Neural progenitor cell (in vitro differentiated cells): ENCODE measurements at regions not wholly inside any gene's neighbourhood (a gene's known extent, or its start where the extent isn't known, plus 50 kb on each side); places are given as distances from the start of the nearest gene placed in this dataset.

Source experiments
- EZH2 ChIP-seq: fragments of 200-600 bp; sonication (generic); IDR thresholded peaks from 2 replicates; pipeline ENCODE4 v1.6.1; 2017; ENCODE audit warnings: antibody characterized with exemption, mild to moderate bottlenecking, moderate library complexity
- TF ChIP-seq, protein P1 (sequence below): fragments of 200-600 bp; sonication (generic); IDR thresholded peaks from 2 replicates; pipeline ENCODE4 v1.5.1; 2017; ENCODE audit warnings: antibody characterized with exemption, mild to moderate bottlenecking

DNA sequence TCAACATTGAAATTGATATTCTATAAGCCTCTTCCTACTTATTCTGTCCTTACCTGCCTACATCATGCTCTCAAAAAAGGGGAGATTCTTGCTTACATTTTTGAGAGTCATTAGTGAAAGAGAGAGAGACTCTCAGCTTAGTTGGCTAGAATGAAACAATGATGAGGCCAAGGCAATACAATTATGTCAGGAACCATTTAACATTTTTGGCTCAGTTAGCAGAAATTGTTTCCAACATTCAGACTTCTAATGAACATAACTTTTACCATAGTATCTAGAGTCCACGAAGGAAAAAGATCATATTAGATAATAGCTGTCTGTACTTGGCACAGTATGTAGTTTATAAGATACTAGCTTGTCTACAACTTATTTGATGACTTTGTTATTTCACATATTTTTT is 263.7 kb upstream of the ARX start:
- no peak for TF ChIP-seq EZH2
- TF ChIP-seq, protein P1, sequence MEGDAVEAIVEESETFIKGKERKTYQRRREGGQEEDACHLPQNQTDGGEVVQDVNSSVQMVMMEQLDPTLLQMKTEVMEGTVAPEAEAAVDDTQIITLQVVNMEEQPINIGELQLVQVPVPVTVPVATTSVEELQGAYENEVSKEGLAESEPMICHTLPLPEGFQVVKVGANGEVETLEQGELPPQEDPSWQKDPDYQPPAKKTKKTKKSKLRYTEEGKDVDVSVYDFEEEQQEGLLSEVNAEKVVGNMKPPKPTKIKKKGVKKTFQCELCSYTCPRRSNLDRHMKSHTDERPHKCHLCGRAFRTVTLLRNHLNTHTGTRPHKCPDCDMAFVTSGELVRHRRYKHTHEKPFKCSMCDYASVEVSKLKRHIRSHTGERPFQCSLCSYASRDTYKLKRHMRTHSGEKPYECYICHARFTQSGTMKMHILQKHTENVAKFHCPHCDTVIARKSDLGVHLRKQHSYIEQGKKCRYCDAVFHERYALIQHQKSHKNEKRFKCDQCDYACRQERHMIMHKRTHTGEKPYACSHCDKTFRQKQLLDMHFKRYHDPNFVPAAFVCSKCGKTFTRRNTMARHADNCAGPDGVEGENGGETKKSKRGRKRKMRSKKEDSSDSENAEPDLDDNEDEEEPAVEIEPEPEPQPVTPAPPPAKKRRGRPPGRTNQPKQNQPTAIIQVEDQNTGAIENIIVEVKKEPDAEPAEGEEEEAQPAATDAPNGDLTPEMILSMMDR = no peak
